ENCODE measurements at regions not wholly inside any gene's neighbourhood (a gene's known extent, or its start where the extent isn't known, plus 50 kb on each side); places are given as distances from the start of the nearest gene placed in this dataset.

- Histone ChIP-seq H3K4me3 (replicated peaks in 1 of 2; ENCODE audit: low read depth in 1 of 2, low read length in 2 of 2) (no peak overlapping the region), H3K27ac (ENCODE audit: low read depth, low read length) (no peak overlapping the region), H3K9me2 (ENCODE audit: insufficient read depth) (no peaks in the 10 kb centered on the region), H3K9ac (ENCODE audit: low read length) (no peak overlapping the region), H4K20me1 (ENCODE audit: insufficient read depth) (no peaks in the 10 kb centered on the region), H3K27me3 (ENCODE audit: insufficient read depth, low read length) (no peaks in the 10 kb centered on the region), H3K79me2 (ENCODE audit: insufficient read depth, low read length) (no peaks in the 10 kb centered on the region), H3K9me3 (ENCODE audit: control insufficient read depth in 1 of 2, insufficient read depth in 1 of 2, low read depth in 1 of 2, low read length in 2 of 2) (peaks cover 3 to 6% of the 10 kb centered on the region in 2 experiments; a peak in 2 of 4 replicates), H2AFZ (ENCODE audit: low read depth, low read length, poor library complexity, severe bottlenecking) (no peak overlapping the region), H3K4me2 (ENCODE audit: low read length) (no peak overlapping the region), H3K36me3 (ENCODE audit: control insufficient read depth in 1 of 2, insufficient read depth in 2 of 2, low read length in 2 of 2) (no peaks in the 10 kb centered on the region), H3K4me1 (ENCODE audit: control insufficient read depth in 1 of 2, insufficient read depth in 2 of 2, low read length in 2 of 2) (no peaks in the 10 kb centered on the region)
- ChIA-PET CTCF (no interaction called here), RAD21 (ENCODE audit: low non-redundant PET in 1 of 2, low total read pairs in 2 of 2, uncharacterized antibody in 2 of 2, unreplicated experiment in 2 of 2) (no interaction called here), POLR2A (no interaction called here)
- ATAC-seq (no peak), DNase-seq (ENCODE audit: low read depth, low spot score) (no peak)
- TF ChIP-seq MAX (IDR thresholded peaks at IDR 0.05) (no peak), REST (IDR thresholded peaks at IDR 0.05; ENCODE audit: low read depth) (no peak), SP1 (IDR thresholded peaks at IDR 0.05; ENCODE audit: low read depth) (no peak), YY1 (IDR thresholded peaks at IDR 0.05; ENCODE audit: extremely low read depth, insufficient replicate concordance, low read depth, low read length) (no peak), TCF7L2 (IDR thresholded peaks at IDR 0.05; ENCODE audit: borderline replicate concordance, extremely low read depth, insufficient read depth, insufficient read length) (no peak), ELF1 (IDR thresholded peaks at IDR 0.05; ENCODE audit: borderline replicate concordance, low read depth) (no peak), RAD21 (IDR thresholded peaks at IDR 0.05; ENCODE audit: low read depth) (no peak), EZH2 (IDR thresholded peaks at IDR 0.05) (no peak), CBX3 (IDR thresholded peaks at IDR 0.05; ENCODE audit: low read depth) (no peak)
- no TSS peak for BruUV-seq (replicated peaks)
- intact Hi-C loops (cut with micrococcal nuclease): no loop called here
Measured at GRCh38 chr2:4217737-4218136, 514.4 kb downstream of the DCDC2C start.
